GM12878 (cell line): ENCODE measurements at regions not wholly inside any gene's neighbourhood (a gene's known extent, or its start where the extent isn't known, plus 50 kb on each side); places are given as distances from the start of the nearest gene placed in this dataset.

Experiments used
- ATAC-seq: fragments of 200-7000 bp; cut with Tn5 transposase; 3 replicates; pipeline ENCODE4 v1.9.1; 2020; ENCODE audit warnings: mild to moderate bottlenecking, moderate library complexity
- BruUV-seq: library from RNA; stranded (reverse); fragments of 400-500 nt; replicated peaks from 2 replicates; lab custom pipeline; 2021; lab: Mats Ljungman, UMichigan
- CTCF ChIA-PET: fragments of 300-600 bp; sonication (Branson Sonifier 250); formaldehyde crosslinking; extraction: SDS; loops from one replicate; lab custom pipeline; 2021; ENCODE audit warnings: inconsistent platforms; lab: Yijun Ruan, JAX
- POLR2A ChIA-PET: fragments of 350-600 bp; formaldehyde crosslinking; extraction: SDS; loops from one replicate; lab custom pipeline; 2021; ENCODE audit warnings: inconsistent platforms; lab: Charles Lee
- RAD21 ChIA-PET: fragments of 300-600 bp; sonication (Branson Sonifier 250); formaldehyde crosslinking; loops from one replicate; lab custom pipeline; 2023; ENCODE audit warnings: antibody characterized with exemption; ENCODE audit not compliant: unreplicated experiment; lab: Charles Lee
- SMC1A ChIA-PET: fragments of 300-600 bp; sonication (Branson Sonifier 250); formaldehyde crosslinking; loops from one replicate; lab custom pipeline; 2023; ENCODE audit not compliant: unreplicated experiment, uncharacterized antibody; lab: Charles Lee
- DNase-seq: peaks from one replicate; pipeline ENCODE4 v3.0.0-alpha.2; 2011; ENCODE audit warnings: low read depth, low spot score
- FAIRE-seq: peaks from 3 replicates; lab custom pipeline; 2011; peaks lifted over from hg19 to GRCh38; lab: Jason Lieb, UNC
- H2AFZ ChIP-seq: 2 replicates; pipeline ENCODE4 v1.6.0; 2011; ENCODE audit warnings: low read depth, low read length, control low read depth; ENCODE audit not compliant: control insufficient read depth
- H3K27ac ChIP-seq: 2 replicates; pipeline ENCODE4 v1.5.1; 2011; ENCODE audit warnings: control low read depth; ENCODE audit not compliant: control insufficient read depth, insufficient read depth
- H3K27me3 ChIP-seq, 2 experiments: replicated peaks in 1 of 2; 2 replicates each; pipeline versions ENCODE4 v1.6.0 to v1.6.1; 2011; ENCODE audit warnings: low read length in 1 of 2; ENCODE audit not compliant: control insufficient read depth in 2 of 2, insufficient read depth in 2 of 2
- H3K36me3 ChIP-seq, 2 experiments: 2 replicates each; pipeline ENCODE4 v1.5.1; 2011; ENCODE audit warnings: low read length in 1 of 2; ENCODE audit not compliant: control insufficient read depth in 2 of 2, insufficient read depth in 2 of 2
- H3K4me1 ChIP-seq: 2 replicates; pipeline ENCODE4 v1.6.1; 2011; ENCODE audit warnings: mild to moderate bottlenecking, low read length, moderate library complexity, mixed read lengths; ENCODE audit not compliant: control insufficient read depth, insufficient read depth
- H3K4me2 ChIP-seq: 2 replicates; pipeline ENCODE4 v1.6.0; 2011; ENCODE audit warnings: control low read depth; ENCODE audit not compliant: control insufficient read depth, insufficient read depth
- H3K4me3 ChIP-seq: fragments of 200-600 bp; sonication (generic); 2 replicates; pipeline ENCODE4 v1.5.1; 2016
- H3K79me2 ChIP-seq: 2 replicates; pipeline ENCODE4 v1.6.0; 2011; ENCODE audit warnings: low read length; ENCODE audit not compliant: control insufficient read depth, insufficient read depth
- H3K9ac ChIP-seq: 2 replicates; pipeline ENCODE4 v1.8.0; 2011; ENCODE audit warnings: low read length, control low read depth, mixed read lengths; ENCODE audit not compliant: control insufficient read depth, insufficient read depth
- H3K9me3 ChIP-seq: replicated peaks from 3 replicates; pipeline ENCODE4 v1.5.1; 2011; ENCODE audit warnings: mild to moderate bottlenecking, low read length; ENCODE audit not compliant: control insufficient read depth, insufficient read depth
- H4K20me1 ChIP-seq: 2 replicates; pipeline ENCODE4 v1.6.0; 2011; ENCODE audit not compliant: control insufficient read depth, insufficient read depth
- ATF7 ChIP-seq: fragments of 450-650 bp; IDR thresholded peaks from 2 replicates; pipeline ENCODE4 v1.6.1; 2016; ENCODE audit warnings: low read depth, mild to moderate bottlenecking
- DPF2 ChIP-seq: fragments of 450-650 bp; IDR thresholded peaks from 2 replicates; pipeline ENCODE4 v1.6.1; 2017; ENCODE audit warnings: mild to moderate bottlenecking
- NRF1 ChIP-seq: conservative IDR thresholded peaks from 2 replicates; pipeline ENCODE4 v1.6.1; 2011; ENCODE audit warnings: mild to moderate bottlenecking, low read depth, low read length, improper control_type of control experiment
- RAD21 ChIP-seq: IDR thresholded peaks from 2 replicates; pipeline ENCODE4 v1.6.1; 2011; ENCODE audit warnings: mild to moderate bottlenecking, low read depth, low read length, moderate library complexity; ENCODE audit not compliant: insufficient read depth
- WGBS: methylation state at CpG from one replicate; pipeline ENCODE4 v1.1.6; 2016; ENCODE audit warnings: low lambda C conversion rate; ENCODE audit not compliant: insufficient replicate concordance, insufficient coverage; ENCODE audit errors: missing lambda C conversion rate; 5-methylcytosine and 5-hydroxymethylcytosine counted together
- in situ Hi-C: fragments of 300-500 bp; cut with MboI; formaldehyde crosslinking; loops from 9 replicates; pipeline ENCODE4 v1.14.3; 2018; ENCODE audit warnings: mixed read lengths
- intact Hi-C: fragments of 100-400 bp; cut with micrococcal nuclease; formaldehyde crosslinking; loops from one replicate; pipeline ENCODE4 v1.14.2; 2022; ENCODE audit not compliant: unreplicated experiment
- TF ChIP-seq, protein P1 (sequence below): IDR thresholded peaks from 2 replicates; pipeline ENCODE4 v1.6.1; 2011; ENCODE audit warnings: borderline replicate concordance, low read depth, mild to moderate bottlenecking, moderate library complexity, low read length; ENCODE audit not compliant: insufficient read depth, poor library complexity, severe bottlenecking
- TF ChIP-seq, protein P2 (sequence below): fragments of 450-650 bp; IDR thresholded peaks from 2 replicates; pipeline ENCODE4 v1.6.1; 2014; ENCODE audit warnings: mild to moderate bottlenecking
- TF ChIP-seq, protein P3 (sequence below): fragments of 450-650 bp; IDR thresholded peaks from 2 replicates; pipeline ENCODE4 v1.6.1; 2018; ENCODE audit warnings: mild to moderate bottlenecking, low read depth, moderate library complexity; ENCODE audit not compliant: partially characterized antibody

DNA sequence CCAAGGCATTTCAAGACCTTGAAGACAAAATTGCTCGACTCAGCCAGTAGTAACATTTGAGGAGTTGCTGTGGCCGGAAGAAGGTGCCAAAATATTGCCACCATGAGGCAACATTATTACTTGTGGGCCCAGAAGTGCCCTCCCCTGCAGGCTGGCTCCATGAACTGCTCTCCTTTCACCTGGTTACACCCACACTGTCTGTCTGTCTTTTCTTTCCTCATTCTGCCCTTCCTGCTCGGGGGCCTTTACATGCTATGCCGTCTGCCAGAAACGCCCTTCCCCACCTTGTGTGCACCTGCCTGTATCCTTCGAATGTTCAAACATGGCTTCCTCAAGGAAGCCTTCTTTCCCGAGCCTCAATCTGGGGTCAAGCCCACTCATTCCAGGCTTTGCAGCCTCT lies 224.2 kb upstream of the DIO3 start:
- intact Hi-C loops (no loop called here), in situ Hi-C loops (no loop called here)
- H3K36me3 ChIP-seq = no peaks in the 10 kb centered on the region
- no peak for FAIRE-seq
- H2AFZ ChIP-seq = no peak overlapping the region
- 20% methylated on average over 7 of the region's 7 CpGs for WGBS
- POLR2A ChIA-PET = no interaction called here
- H3K79me2 ChIP-seq = no peaks in the 10 kb centered on the region
- SMC1A ChIA-PET = no interaction called here
- no peaks in the 10 kb centered on the region for H4K20me1 ChIP-seq
- no TSS peak for BruUV-seq
- no peaks in the 10 kb centered on the region for H3K9me3 ChIP-seq
- TF ChIP-seq ATF7 (no peak), DPF2 (no peak), RAD21 (no peak), NRF1 (no peak)
- TF ChIP-seq, protein P1, sequence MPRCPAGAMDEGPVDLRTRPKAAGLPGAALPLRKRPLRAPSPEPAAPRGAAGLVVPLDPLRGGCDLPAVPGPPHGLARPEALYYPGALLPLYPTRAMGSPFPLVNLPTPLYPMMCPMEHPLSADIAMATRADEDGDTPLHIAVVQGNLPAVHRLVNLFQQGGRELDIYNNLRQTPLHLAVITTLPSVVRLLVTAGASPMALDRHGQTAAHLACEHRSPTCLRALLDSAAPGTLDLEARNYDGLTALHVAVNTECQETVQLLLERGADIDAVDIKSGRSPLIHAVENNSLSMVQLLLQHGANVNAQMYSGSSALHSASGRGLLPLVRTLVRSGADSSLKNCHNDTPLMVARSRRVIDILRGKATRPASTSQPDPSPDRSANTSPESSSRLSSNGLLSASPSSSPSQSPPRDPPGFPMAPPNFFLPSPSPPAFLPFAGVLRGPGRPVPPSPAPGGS = no peak
- TF ChIP-seq, protein P2, sequence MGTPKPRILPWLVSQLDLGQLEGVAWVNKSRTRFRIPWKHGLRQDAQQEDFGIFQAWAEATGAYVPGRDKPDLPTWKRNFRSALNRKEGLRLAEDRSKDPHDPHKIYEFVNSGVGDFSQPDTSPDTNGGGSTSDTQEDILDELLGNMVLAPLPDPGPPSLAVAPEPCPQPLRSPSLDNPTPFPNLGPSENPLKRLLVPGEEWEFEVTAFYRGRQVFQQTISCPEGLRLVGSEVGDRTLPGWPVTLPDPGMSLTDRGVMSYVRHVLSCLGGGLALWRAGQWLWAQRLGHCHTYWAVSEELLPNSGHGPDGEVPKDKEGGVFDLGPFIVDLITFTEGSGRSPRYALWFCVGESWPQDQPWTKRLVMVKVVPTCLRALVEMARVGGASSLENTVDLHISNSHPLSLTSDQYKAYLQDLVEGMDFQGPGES = no peak
- TF ChIP-seq, protein P3, sequence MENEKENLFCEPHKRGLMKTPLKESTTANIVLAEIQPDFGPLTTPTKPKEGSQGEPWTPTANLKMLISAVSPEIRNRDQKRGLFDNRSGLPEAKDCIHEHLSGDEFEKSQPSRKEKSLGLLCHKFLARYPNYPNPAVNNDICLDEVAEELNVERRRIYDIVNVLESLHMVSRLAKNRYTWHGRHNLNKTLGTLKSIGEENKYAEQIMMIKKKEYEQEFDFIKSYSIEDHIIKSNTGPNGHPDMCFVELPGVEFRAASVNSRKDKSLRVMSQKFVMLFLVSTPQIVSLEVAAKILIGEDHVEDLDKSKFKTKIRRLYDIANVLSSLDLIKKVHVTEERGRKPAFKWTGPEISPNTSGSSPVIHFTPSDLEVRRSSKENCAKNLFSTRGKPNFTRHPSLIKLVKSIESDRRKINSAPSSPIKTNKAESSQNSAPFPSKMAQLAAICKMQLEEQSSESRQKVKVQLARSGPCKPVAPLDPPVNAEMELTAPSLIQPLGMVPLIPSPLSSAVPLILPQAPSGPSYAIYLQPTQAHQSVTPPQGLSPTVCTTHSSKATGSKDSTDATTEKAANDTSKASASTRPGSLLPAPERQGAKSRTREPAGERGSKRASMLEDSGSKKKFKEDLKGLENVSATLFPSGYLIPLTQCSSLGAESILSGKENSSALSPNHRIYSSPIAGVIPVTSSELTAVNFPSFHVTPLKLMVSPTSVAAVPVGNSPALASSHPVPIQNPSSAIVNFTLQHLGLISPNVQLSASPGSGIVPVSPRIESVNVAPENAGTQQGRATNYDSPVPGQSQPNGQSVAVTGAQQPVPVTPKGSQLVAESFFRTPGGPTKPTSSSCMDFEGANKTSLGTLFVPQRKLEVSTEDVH = no peak
- H3K4me1 ChIP-seq = no peaks in the 10 kb centered on the region
- DNase-seq = no peak
- H3K9ac ChIP-seq = no peak overlapping the region
- H3K27ac ChIP-seq = no peak overlapping the region
- H3K4me3 ChIP-seq = no peak overlapping the region
- no peak for ATAC-seq
- no peaks in the 10 kb centered on the region for H3K27me3 ChIP-seq
- CTCF ChIA-PET = interaction anchor here (0.5 kb wide), 1 partner anchor 301 kb away, joined by 3 read pairs; no protein-coding TSS in a partner anchor
- H3K4me2 ChIP-seq = no peak overlapping the region
- RAD21 ChIA-PET = no interaction called here
